GM13977 (cell line): ENCODE measurements at regions not wholly inside any gene's neighbourhood (a gene's known extent, or its start where the extent isn't known, plus 50 kb on each side); places are given as distances from the start of the nearest gene placed in this dataset.

Source experiments
- DNase-seq: peaks from one replicate; pipeline ENCODE4 v3.0.0; 2012; ENCODE audit warnings: low spot score
- CTCF ChIP-seq: IDR thresholded peaks from 2 replicates; pipeline ENCODE4 v1.5.1; 2012; ENCODE audit warnings: mild to moderate bottlenecking, control low read depth; ENCODE audit not compliant: insufficient read depth; ENCODE audit errors: extremely low read depth, missing control alignments
- in situ Hi-C: fragments of 300-500 bp; cut with MboI; formaldehyde crosslinking; loops from one replicate; pipeline ENCODE4 v1.12.0; 2022; ENCODE audit warnings: low sequenced_read_pairs, low pct_unique_long_range_greater_than_20kb, mixed read lengths, inconsistent platforms; ENCODE audit not compliant: unreplicated experiment

- TF ChIP-seq CTCF: no peak
- peak; percentile 40 for DNase-seq
- in situ Hi-C loops: no loop called here
These were observed 53.1 kb upstream of the AUTS2 start for GRCh38 chr7:69545175-69545574.
